SK-N-MC (cell line): ENCODE measurements at regions not wholly inside any gene's neighbourhood (a gene's known extent, or its start where the extent isn't known, plus 50 kb on each side); places are given as distances from the start of the nearest gene placed in this dataset.

Experiments
- EZH2 ChIP-seq: fragments of 200-600 bp; sonication (generic); IDR thresholded peaks from one replicate; pipeline ENCODE4 v1.6.1; 2017; ENCODE audit warnings: antibody characterized with exemption
- POLR2AphosphoS5 ChIP-seq: IDR thresholded peaks from 2 replicates; pipeline ENCODE4 v1.6.1; 2012; ENCODE audit warnings: mild to moderate bottlenecking, low read depth, low read length, borderline replicate concordance

DNA sequence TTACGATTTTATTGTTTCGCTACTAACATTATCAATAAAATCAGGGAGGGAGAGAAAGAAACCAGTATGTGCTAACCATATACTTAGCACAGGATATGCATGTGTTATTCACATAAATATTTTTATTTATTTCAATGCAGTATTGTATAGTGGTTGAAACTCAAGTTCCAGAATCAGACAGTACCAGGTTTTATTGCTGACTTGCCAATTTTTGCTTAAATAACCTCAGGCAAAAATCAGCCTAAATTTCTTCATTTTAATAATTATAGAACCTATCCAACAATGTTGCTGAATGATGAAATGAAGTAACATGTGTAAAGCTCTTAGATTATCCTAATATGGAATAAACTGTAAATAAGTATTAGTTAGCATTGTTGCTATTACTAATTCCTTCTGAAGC, 61.4 kb upstream of the LRRC7 start:
- TF ChIP-seq POLR2AphosphoS5: no peak
- no peak for TF ChIP-seq EZH2
